ENCODE measurements at regions not wholly inside any gene's neighbourhood (a gene's known extent, or its start where the extent isn't known, plus 50 kb on each side); places are given as distances from the start of the nearest gene placed in this dataset.

- TF ChIP-seq CTCF (IDR thresholded peaks at IDR 0.05; ENCODE audit: low read depth, low read length, missing input control) (no peak), YY1 (IDR thresholded peaks at IDR 0.05) (no peak), TAF1 (conservative IDR thresholded peaks at IDR 0.05) (no peak), RAD21 (IDR thresholded peaks at IDR 0.05) (no peak), MAX (IDR thresholded peaks at IDR 0.05) (no peak), SP1 (IDR thresholded peaks at IDR 0.05) (no peak)
Measured at GRCh38 chr3:23738944-23739343, 66.8 kb upstream of the UBE2E1 start.

Data from liver (tissue), 3 donors.